Activated CD8-positive, alpha-beta T cell treated with anti-CD3 and anti-CD28 coated beads for 36 hours (primary cell): ENCODE measurements at regions not wholly inside any gene's neighbourhood (a gene's known extent, or its start where the extent isn't known, plus 50 kb on each side); places are given as distances from the start of the nearest gene placed in this dataset.

Source experiments
- ATAC-seq: fragments of 200-7000 bp; cut with Tn5 transposase; one replicate; pipeline ENCODE4 v1.10.0; 2021; ENCODE audit warnings: mild to moderate bottlenecking, moderate library complexity
- CTCF ChIA-PET: fragments of 350-600 bp; sonication (Branson Sonifier 250); formaldehyde crosslinking; loops from one replicate; lab custom pipeline; 2021; ENCODE audit warnings: antibody characterized with exemption; lab: Charles Lee
- POLR2A ChIA-PET: fragments of 350-600 bp; sonication (Branson Sonifier 250); formaldehyde crosslinking; loops from one replicate; lab custom pipeline; 2021; ENCODE audit warnings: antibody characterized with exemption; lab: Charles Lee
- DNase-seq: peaks from one replicate; pipeline ENCODE4 v3.0.0-alpha.2; 2020
- H3K27ac Mint-ChIP-seq: one replicate; pipeline ENCODE4 v1.8.0; 2021; ENCODE audit warnings: mild to moderate bottlenecking, mixed read lengths
- H3K27me3 Mint-ChIP-seq: one replicate; pipeline ENCODE4 v1.8.0; 2021; ENCODE audit warnings: mixed read lengths
- H3K36me3 Mint-ChIP-seq: one replicate; pipeline ENCODE4 v1.8.0; 2021; ENCODE audit warnings: low read depth, mixed read lengths
- H3K4me1 Mint-ChIP-seq: one replicate; pipeline ENCODE4 v1.8.0; 2021; ENCODE audit warnings: low read depth, mixed read lengths
- H3K4me3 Mint-ChIP-seq: one replicate; pipeline ENCODE4 v1.8.0; 2021; ENCODE audit warnings: mild to moderate bottlenecking, moderate library complexity, mixed read lengths
- H3K9me3 Mint-ChIP-seq: one replicate; pipeline ENCODE4 v1.8.0; 2021; ENCODE audit warnings: mixed read lengths
- intact Hi-C: fragments of 100-400 bp; cut with micrococcal nuclease; formaldehyde crosslinking; loops from one replicate; pipeline ENCODE4 v1.10.0; 2022
- TF ChIP-seq, protein P1 (sequence below): fragments of 200-600 bp; IDR thresholded peaks from one replicate; pipeline ENCODE4 v1.8.0; 2022; ENCODE audit warnings: antibody characterized with exemption, mild to moderate bottlenecking

DNA sequence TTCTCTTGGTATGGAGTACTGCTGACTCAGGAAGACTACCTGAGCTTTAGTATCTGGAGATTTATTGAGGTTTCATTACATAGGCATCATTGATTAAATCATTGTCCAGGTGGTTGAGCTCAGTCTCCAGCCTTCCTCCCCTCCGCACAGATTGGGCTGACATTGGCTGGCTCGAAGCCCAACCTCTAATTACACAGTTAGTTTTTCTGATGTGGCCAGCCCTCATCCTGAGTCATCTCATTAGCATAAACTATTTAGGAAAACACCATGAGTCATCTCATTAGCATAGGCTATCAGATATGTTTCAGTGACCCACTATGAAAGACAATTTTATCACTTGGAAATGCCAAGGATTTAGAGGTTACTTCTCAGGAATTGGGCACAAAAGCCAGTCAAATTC, 93.9 kb upstream of the ANKRD50 start:
- DNase-seq (peak; percentile 2), ATAC-seq (peak; percentile 49)
- intact Hi-C loops, result no loop called here
- H3K36me3 Mint-ChIP-seq, result no peaks in the 10 kb centered on the region
- ChIA-PET CTCF (no interaction called here), POLR2A (no interaction called here)
- H3K4me3 Mint-ChIP-seq, result no peak overlapping the region
- H3K27ac Mint-ChIP-seq, result no peak overlapping the region
- TF ChIP-seq, protein P1, sequence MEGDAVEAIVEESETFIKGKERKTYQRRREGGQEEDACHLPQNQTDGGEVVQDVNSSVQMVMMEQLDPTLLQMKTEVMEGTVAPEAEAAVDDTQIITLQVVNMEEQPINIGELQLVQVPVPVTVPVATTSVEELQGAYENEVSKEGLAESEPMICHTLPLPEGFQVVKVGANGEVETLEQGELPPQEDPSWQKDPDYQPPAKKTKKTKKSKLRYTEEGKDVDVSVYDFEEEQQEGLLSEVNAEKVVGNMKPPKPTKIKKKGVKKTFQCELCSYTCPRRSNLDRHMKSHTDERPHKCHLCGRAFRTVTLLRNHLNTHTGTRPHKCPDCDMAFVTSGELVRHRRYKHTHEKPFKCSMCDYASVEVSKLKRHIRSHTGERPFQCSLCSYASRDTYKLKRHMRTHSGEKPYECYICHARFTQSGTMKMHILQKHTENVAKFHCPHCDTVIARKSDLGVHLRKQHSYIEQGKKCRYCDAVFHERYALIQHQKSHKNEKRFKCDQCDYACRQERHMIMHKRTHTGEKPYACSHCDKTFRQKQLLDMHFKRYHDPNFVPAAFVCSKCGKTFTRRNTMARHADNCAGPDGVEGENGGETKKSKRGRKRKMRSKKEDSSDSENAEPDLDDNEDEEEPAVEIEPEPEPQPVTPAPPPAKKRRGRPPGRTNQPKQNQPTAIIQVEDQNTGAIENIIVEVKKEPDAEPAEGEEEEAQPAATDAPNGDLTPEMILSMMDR, result no peak
- H3K9me3 Mint-ChIP-seq, result peaks cover 4% of the 10 kb centered on the region
- H3K27me3 Mint-ChIP-seq, result no peaks in the 10 kb centered on the region
- no peaks in the 10 kb centered on the region for H3K4me1 Mint-ChIP-seq

DNA sequence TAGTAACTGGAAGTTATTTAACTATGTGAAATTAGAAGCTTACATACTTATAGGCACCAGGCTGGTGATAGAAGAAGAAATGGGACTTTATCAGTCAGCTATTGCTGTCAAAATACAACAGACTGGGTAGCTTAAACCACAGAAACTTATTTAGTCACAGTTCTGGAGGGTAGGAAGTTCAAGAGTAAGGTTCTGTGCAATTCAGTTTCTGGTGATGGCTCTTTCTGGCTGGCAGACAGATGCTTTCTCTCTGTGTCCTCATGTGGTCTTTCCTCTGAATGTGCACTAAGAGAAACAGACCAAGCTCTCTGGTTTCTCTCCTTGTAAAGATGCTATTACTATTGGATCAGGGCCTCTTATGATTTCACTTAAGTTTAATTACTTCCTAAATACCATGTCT, 92.1 kb upstream of the ANKRD50 start:
- H3K4me3 Mint-ChIP-seq, result no peak overlapping the region
- H3K27ac Mint-ChIP-seq, result no peak overlapping the region
- POLR2A ChIA-PET, result no interaction called here
- TF ChIP-seq, protein P1, result no peak
- intact Hi-C loops, result no loop called here
- no peaks in the 10 kb centered on the region for H3K4me1 Mint-ChIP-seq
- CTCF ChIA-PET, result no interaction called here
- H3K36me3 Mint-ChIP-seq, result no peaks in the 10 kb centered on the region
- DNase-seq, result no peak
- no peaks in the 10 kb centered on the region for H3K27me3 Mint-ChIP-seq
- peaks cover 2% of the 10 kb centered on the region for H3K9me3 Mint-ChIP-seq
- no peak for ATAC-seq

DNA sequence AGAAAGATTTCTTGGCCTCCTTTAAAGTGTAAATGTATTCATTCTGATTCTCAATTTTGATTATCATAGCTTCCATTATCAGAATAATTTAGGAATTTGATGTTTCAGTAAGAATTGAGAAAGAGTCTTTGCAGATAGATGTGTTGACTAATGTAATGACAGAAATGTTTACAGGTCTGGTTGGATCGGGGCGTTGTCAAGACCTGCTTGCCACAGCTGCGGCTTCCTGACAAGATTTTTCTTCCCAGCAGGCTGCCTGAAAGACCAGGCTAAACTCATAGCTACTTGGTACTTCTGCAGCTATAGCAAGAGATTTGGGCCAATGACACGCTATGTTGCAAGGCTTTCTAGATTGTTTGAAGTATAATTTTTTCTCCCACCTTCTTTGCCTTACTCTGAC, 91.5 kb upstream of the ANKRD50 start:
- intact Hi-C loops, result no loop called here
- DNase-seq (no peak), ATAC-seq (no peak)
- Mint-ChIP-seq H3K27me3 (no peaks in the 10 kb centered on the region), H3K4me1 (no peaks in the 10 kb centered on the region), H3K27ac (no peak overlapping the region), H3K9me3 (peaks cover 2% of the 10 kb centered on the region), H3K36me3 (no peaks in the 10 kb centered on the region), H3K4me3 (no peak overlapping the region)
- POLR2A ChIA-PET, result no interaction called here
- TF ChIP-seq, protein P1, result no peak
- CTCF ChIA-PET, result no interaction called here

GRCh38 chr4:124803641-124804040, 91.1 kb upstream of the ANKRD50 start:
- TF ChIP-seq, protein P1, result no peak
- CTCF ChIA-PET, result no interaction called here
- Mint-ChIP-seq H3K4me3 (no peak overlapping the region), H3K36me3 (no peaks in the 10 kb centered on the region), H3K27me3 (no peaks in the 10 kb centered on the region), H3K4me1 (no peaks in the 10 kb centered on the region), H3K9me3 (peaks cover 2% of the 10 kb centered on the region), H3K27ac (no peak overlapping the region)
- no peak for DNase-seq
- intact Hi-C loops, result no loop called here
- POLR2A ChIA-PET, result no interaction called here
- peak; percentile 53 for ATAC-seq

GRCh38 chr4:124803026-124803425, 90.5 kb upstream of the ANKRD50 start:
- no peaks in the 10 kb centered on the region for H3K36me3 Mint-ChIP-seq
- ChIA-PET POLR2A (no interaction called here), CTCF (no interaction called here)
- intact Hi-C loops, result no loop called here
- ATAC-seq, result no peak
- H3K9me3 Mint-ChIP-seq, result peaks cover 2% of the 10 kb centered on the region
- no peaks in the 10 kb centered on the region for H3K4me1 Mint-ChIP-seq
- TF ChIP-seq, protein P1, result no peak
- no peak overlapping the region for H3K4me3 Mint-ChIP-seq
- DNase-seq, result no peak
- H3K27ac Mint-ChIP-seq, result no peak overlapping the region
- no peaks in the 10 kb centered on the region for H3K27me3 Mint-ChIP-seq
